Dedifferentiated amniotic fluid mesenchymal stem cell (primary cell): ENCODE measurements at regions not wholly inside any gene's neighbourhood (a gene's known extent, or its start where the extent isn't known, plus 50 kb on each side); places are given as distances from the start of the nearest gene placed in this dataset.

Source experiments
- DNase-seq: peaks from one replicate; pipeline ENCODE4 v3.0.0-alpha.2; 2016; ENCODE audit errors: extremely low spot score

DNA sequence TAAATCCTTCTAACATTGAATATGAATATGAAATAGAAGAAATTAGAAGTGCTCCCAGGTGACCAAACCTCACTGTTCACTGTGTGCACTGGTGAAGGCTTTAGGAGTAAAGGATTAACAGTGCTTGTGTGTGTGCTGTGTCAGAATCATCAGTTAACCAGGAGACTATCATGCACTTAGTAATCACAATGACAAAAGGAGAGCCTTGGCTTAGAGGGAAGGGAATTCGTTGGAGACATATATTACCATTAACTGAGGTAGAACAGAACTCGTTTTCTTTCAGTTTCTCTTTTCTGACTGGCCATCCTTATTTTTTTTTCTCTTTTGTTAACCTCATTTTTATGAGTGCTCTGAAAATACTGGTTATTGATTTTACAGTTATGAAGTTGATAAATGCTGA, 213.3 kb upstream of the GBE1 start:
- no peak for DNase-seq

- DNase-seq = no peak
Observed at GRCh38 chr3:81968658-81969057, 207.2 kb upstream of the GBE1 start.

GRCh38 chr3:81967393-81967792, 205.9 kb upstream of the GBE1 start:
- DNase-seq = peak; percentile 26

GRCh38 chr3:81965696-81966095, 204.3 kb upstream of the GBE1 start:
- DNase-seq = no peak

DNA sequence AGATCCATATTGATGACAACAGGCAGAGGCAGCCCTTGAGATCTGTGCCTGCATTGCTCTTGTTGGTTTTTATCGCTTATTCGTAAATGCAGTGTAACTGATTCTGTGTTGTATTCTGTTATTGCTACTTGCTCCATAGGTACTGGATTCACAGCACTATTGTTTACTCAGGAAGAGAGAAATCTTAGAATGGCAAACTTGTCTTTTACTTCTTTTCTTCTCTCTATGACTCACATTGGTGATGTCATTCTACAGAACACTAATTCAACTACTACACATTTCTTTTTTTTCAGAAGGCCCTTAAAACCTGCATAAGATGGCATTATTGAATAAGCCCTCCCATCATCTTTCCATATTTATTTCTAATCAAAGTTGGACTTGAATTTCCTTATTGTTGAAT, 201.0 kb upstream of the GBE1 start:
- no peak for DNase-seq

GRCh38 chr3:81958972-81959640, 197.7 kb upstream of the GBE1 start:
- no peak for DNase-seq

- no peak for DNase-seq
Observed at GRCh38 chr3:81955878-81956277, 194.4 kb upstream of the GBE1 start.

DNA sequence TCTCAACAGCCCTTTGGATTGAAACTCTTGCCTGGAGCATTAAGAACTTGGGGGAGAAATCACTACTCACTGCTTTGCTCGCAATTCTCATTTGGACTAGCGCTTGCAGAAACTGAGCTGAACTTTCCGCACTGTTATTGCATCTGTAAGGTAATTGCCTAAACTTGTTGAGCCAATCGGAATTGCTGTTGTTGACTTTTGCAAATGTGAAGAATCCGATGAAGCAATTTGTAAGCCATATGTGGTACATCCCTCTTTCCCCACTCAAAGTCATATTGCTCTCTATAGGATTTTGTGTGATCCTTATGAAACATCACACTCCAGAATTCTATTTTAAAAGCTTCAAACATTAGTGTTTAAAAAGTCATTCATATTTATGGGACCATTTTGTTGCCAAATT, 191.7 kb upstream of the GBE1 start:
- no peak for DNase-seq

DNA sequence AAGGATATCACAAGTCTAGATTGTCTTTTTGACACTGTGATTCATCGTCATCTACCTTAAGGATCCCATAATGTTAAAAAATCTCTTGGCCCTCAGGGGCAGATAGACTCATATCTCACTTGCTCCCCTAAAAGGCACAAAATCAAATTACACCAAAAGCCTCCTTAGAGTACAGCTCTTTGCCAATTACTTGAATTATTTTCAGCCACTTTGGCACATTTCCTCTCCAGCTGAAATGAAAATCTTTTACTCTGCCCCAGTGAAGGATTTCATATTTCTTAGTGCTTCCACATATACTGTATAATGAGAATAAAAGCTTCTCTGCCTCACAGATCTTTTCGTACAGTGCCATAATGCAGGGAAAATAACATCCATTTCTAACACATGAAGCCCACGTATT, 190.7 kb upstream of the GBE1 start:
- DNase-seq = no peak

GRCh38 chr3:81951636-81952035, 190.2 kb upstream of the GBE1 start:
- no peak for DNase-seq

GRCh38 chr3:81951106-81951505, 189.7 kb upstream of the GBE1 start:
- no peak for DNase-seq

GRCh38 chr3:81947359-81947758, 185.9 kb upstream of the GBE1 start:
- DNase-seq = no peak

GRCh38 chr3:81938681-81939080, 177.2 kb upstream of the GBE1 start:
- DNase-seq = no peak

- DNase-seq = no peak
Observed at GRCh38 chr3:81936817-81937216, 175.4 kb upstream of the GBE1 start.

- DNase-seq = no peak
Observed at GRCh38 chr3:81932681-81933080, 171.2 kb upstream of the GBE1 start.

GRCh38 chr3:81931265-81932251, 170.1 kb upstream of the GBE1 start:
- DNase-seq = no peak

GRCh38 chr3:81929697-81930096, 168.3 kb upstream of the GBE1 start:
- DNase-seq = no peak

- no peak for DNase-seq
Observed at GRCh38 chr3:81927811-81928210, 166.4 kb upstream of the GBE1 start.

GRCh38 chr3:81925385-81925784, 163.9 kb upstream of the GBE1 start:
- DNase-seq = no peak

DNA sequence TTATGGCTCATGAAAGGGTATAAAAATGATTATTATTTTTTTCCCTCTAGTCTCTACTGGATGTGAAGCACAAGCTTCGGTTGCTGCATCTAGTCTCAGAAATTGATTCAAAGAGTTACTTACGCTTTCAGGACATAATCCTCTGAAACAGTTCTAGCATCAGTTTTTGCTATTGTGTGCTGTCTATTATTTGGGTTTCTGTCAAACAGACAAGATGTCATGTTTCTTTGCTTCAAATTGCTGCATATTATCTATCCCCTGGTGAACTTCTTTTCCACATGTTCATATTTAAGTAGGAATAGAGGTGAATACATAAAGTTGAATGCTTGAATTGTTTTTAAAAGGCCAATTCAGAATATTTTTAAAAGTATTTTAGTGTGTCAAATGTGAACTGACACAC, 161.6 kb upstream of the GBE1 start:
- no peak for DNase-seq

GRCh38 chr3:81922404-81922803, 161.0 kb upstream of the GBE1 start:
- DNase-seq = no peak

GRCh38 chr3:81920816-81921215, 159.4 kb upstream of the GBE1 start:
- no peak for DNase-seq

DNA sequence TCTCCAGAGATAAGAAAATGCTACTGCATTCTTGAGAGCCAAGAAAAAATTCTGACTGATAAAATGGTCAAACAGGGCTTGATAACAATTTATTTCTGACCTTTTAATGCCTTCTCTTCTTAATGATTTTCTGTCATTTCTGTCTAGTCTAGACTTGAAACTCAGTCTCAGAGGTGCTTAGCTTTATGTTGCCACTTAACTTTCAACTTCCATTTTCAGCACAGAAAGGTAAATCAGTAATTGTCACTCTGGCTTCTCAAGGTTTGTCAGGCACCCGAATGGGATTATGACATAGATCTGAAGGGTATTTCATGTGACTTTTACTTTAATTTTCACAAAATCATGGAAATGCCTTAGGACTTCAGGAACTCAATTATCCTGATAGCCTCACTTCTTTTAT, 155.4 kb upstream of the GBE1 start:
- no peak for DNase-seq
